Epithelial cell of esophagus (primary cell): ENCODE measurements at regions not wholly inside any gene's neighbourhood (a gene's known extent, or its start where the extent isn't known, plus 50 kb on each side); places are given as distances from the start of the nearest gene placed in this dataset.

Experiments
- DNase-seq: peaks from one replicate; pipeline ENCODE4 v3.0.0; 2010; ENCODE audit warnings: low read depth
- H3K4me3 ChIP-seq: 2 replicates; pipeline ENCODE4 v1.5.1; 2011; ENCODE audit warnings: mild to moderate bottlenecking, low read length, control low read depth
- CTCF ChIP-seq: IDR thresholded peaks from 2 replicates; pipeline ENCODE4 v1.5.1; 2011; ENCODE audit warnings: low read depth, mild to moderate bottlenecking, low read length, control low read depth, inconsistent platforms; ENCODE audit not compliant: insufficient read depth; ENCODE audit errors: missing control alignments

DNA sequence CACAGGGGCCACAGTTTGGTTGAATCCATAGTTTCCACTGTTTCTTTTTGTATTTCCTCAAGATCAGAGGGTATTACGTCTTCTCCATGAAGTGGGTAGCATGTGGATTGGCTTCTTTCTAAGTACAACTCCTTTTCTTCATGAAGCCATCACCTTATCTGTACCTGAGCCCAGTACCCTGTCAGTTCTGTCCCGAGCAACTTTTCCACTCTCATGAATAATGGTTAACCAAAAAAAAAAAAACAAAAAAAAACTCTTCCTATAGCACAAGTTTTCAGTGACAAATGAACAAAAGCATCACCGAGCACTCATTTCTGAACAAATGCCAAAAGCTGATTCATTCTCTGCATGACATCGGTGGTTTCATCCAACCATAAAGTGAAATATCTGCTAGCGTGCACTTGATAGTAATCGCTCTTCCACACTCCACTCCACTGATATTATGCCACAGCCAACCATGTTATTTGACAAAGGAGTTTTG lies 53.0 kb upstream of the CCDC150 start:
- TF ChIP-seq CTCF = no peak
- DNase-seq = peak; percentile 73
- H3K4me3 ChIP-seq = no peak overlapping the region

GRCh38 chr2:196587056-196587455 lies 52.5 kb upstream of the CCDC150 start:
- no peak for DNase-seq
- H3K4me3 ChIP-seq = no peak overlapping the region
- no peak for TF ChIP-seq CTCF

DNA sequence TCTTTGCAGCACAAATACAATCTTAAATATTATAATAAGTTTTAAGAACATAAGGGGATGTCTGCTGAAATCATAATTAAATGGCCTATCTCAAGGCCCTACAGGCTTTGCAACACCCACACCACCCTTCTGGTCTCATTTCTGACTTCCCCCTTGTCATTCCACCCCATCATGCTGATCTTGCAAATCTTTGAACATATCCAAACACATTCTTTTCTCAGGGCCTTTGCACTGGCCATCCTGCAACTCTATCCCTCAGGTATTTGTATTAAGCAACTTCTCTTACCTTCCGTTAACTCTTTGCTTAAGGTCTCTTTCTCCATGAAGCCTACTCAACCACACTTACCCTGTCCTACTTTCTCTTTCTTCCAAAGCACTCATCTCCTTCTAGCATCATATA lies 51.8 kb upstream of the CCDC150 start:
- DNase-seq = no peak
- no peak overlapping the region for H3K4me3 ChIP-seq
- TF ChIP-seq CTCF = no peak

DNA sequence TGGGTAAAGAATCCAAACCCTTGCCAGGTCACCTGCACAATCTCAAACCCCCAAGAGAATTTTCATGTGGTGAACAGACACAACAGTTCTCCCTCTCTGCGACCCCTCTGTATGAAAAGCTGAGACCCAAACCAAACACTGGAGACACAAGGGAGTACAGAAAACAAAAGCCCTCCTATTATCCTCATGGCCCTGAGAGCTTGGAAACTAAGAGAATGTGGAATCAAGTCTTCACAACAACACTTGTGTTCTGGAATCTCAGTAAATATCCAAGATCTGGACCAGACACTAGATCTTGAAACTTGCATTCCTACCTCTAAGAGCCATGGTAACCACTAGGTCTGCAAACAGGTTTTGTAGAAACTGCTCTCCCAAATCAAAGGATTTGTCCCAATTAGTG lies 50.1 kb upstream of the CCDC150 start:
- no peak for DNase-seq
- TF ChIP-seq CTCF = no peak
- no peak overlapping the region for H3K4me3 ChIP-seq
